SK-N-SH (cell line): ENCODE measurements at regions not wholly inside any gene's neighbourhood (a gene's known extent, or its start where the extent isn't known, plus 50 kb on each side); places are given as distances from the start of the nearest gene placed in this dataset.

ENCODE experiments used
- CTCF ChIA-PET: fragments of 300-600, 350-600 bp; formaldehyde crosslinking; extraction: SDS; loops from one replicate; lab custom pipeline; 2021; lab: Yijun Ruan, JAX
- POLR2A ChIA-PET: fragments of 350-600 bp; sonication (Branson Sonifier 250); formaldehyde crosslinking; extraction: SDS; loops from one replicate; lab custom pipeline; 2020; ENCODE audit warnings: antibody characterized with exemption, inconsistent platforms; lab: Yijun Ruan, JAX
- DNase-seq: peaks from one replicate; pipeline ENCODE4 v3.0.0; 2012
- H2AFZ ChIP-seq: fragments of 200-600 bp; sonication (generic); 2 replicates; pipeline ENCODE4 v1.8.1; 2016; ENCODE audit warnings: antibody characterized with exemption, mild to moderate bottlenecking, low read depth
- H3F3A ChIP-seq: fragments of 200-600 bp; sonication (generic); replicated peaks from 2 replicates; pipeline ENCODE3; 2016; ENCODE audit warnings: antibody characterized with exemption, mild to moderate bottlenecking; ENCODE audit not compliant: insufficient read depth
- H3K27ac ChIP-seq, 2 experiments: fragments of 200-500 bp in 1 of 2; fragments of 200-600 bp in 1 of 2; sonication (Bioruptor generic) in 1 of 2; sonication (generic), shearing (Covaris generic) in 1 of 2; 2 replicates each; pipeline versions ENCODE4 v1.5.1 to v1.6.1; 2014 to 2016; ENCODE audit warnings: low read depth in 2 of 2, inconsistent platforms in 1 of 2, low read length in 1 of 2, mild to moderate bottlenecking in 1 of 2, mixed read lengths in 1 of 2
- H3K27me3 ChIP-seq: fragments of 200-600 bp; sonication (generic), shearing (Covaris generic); 2 replicates; pipeline ENCODE4 v1.6.1; 2016; ENCODE audit warnings: mixed run types; ENCODE audit not compliant: insufficient read depth
- H3K36me3 ChIP-seq, 2 experiments: fragments of 200-500 bp in 1 of 2; fragments of 200-600 bp in 1 of 2; sonication (Bioruptor generic) in 1 of 2; sonication (generic) in 1 of 2; replicated peaks in 1 of 2; 2 replicates each; pipeline versions ENCODE3 to v1.5.1; 2014 to 2016; ENCODE audit warnings: low read length in 1 of 2, mild to moderate bottlenecking in 1 of 2; ENCODE audit not compliant: insufficient read depth in 2 of 2, control insufficient read depth in 1 of 2
- H3K4me1 ChIP-seq, 2 experiments: fragments of 200-500 bp in 1 of 2; fragments of 200-600 bp in 1 of 2; sonication (Bioruptor generic) in 1 of 2; sonication (generic), shearing (Covaris generic) in 1 of 2; 2 replicates each; pipeline versions ENCODE4 v1.5.1 to v1.6.1; 2014 to 2016; ENCODE audit warnings: low read depth in 1 of 2, low read length in 1 of 2, mixed run types in 1 of 2; ENCODE audit not compliant: insufficient read depth in 2 of 2, control insufficient read depth in 1 of 2
- H3K4me2 ChIP-seq: fragments of 200-600 bp; sonication (generic), shearing (Covaris generic); 2 replicates; pipeline ENCODE4 v1.6.1; 2017; ENCODE audit warnings: mixed run types
- H3K4me3 ChIP-seq, 2 experiments: fragments of 200-500 bp in 1 of 2; fragments of 200-600 bp in 1 of 2; sonication (Bioruptor generic) in 1 of 2; sonication (generic), shearing (Covaris generic) in 1 of 2; 2 replicates each; pipeline versions ENCODE4 v1.5.1 to v1.8.1; 2014 to 2016; ENCODE audit warnings: low read depth in 2 of 2, inconsistent platforms in 1 of 2, low read length in 1 of 2, mild to moderate bottlenecking in 1 of 2, mixed read lengths in 1 of 2, moderate library complexity in 1 of 2
- H3K79me2 ChIP-seq: fragments of 200-600 bp; sonication (generic); 2 replicates; pipeline ENCODE4 v1.8.1; 2017; ENCODE audit warnings: mild to moderate bottlenecking; ENCODE audit not compliant: insufficient read depth
- H3K9ac ChIP-seq: fragments of 200-600 bp; sonication (generic); 2 replicates; pipeline ENCODE4 v1.6.1; 2017; ENCODE audit warnings: mixed run types
- H3K9me2 ChIP-seq: fragments of 200-600 bp; sonication (generic); 2 replicates; pipeline ENCODE4 v1.6.1; 2017; ENCODE audit warnings: mixed run types
- H3K9me3 ChIP-seq: fragments of 200-600 bp; sonication (generic); 2 replicates; pipeline ENCODE4 v1.6.1; 2017; ENCODE audit warnings: mixed run types, mild to moderate bottlenecking, moderate library complexity
- H4K20me1 ChIP-seq: fragments of 200-600 bp; sonication (generic); 2 replicates; pipeline ENCODE4 v1.6.1; 2017; ENCODE audit warnings: mild to moderate bottlenecking, mixed run types; ENCODE audit not compliant: insufficient read depth
- CHD2 ChIP-seq: fragments of 150-350 bp; IDR thresholded peaks from 2 replicates; pipeline ENCODE4 v1.6.1; 2018; ENCODE audit warnings: low read length; ENCODE audit not compliant: partially characterized antibody
- CTCF ChIP-seq: fragments of 200-600 bp; sonication (generic); IDR thresholded peaks from 2 replicates; pipeline ENCODE4 v1.6.1; 2017; ENCODE audit warnings: antibody characterized with exemption, mild to moderate bottlenecking, moderate library complexity
- EP300 ChIP-seq, 2 experiments: IDR thresholded peaks; 2 replicates each; pipeline versions ENCODE4 v1.4.0 to v1.6.1; 2012; ENCODE audit warnings: borderline replicate concordance in 1 of 2, low read depth in 1 of 2, low read length in 1 of 2
- GABPA ChIP-seq: IDR thresholded peaks from 2 replicates; pipeline ENCODE4 v1.4.0; 2012; ENCODE audit warnings: low read depth, mild to moderate bottlenecking
- GATA2 ChIP-seq: sonication (generic); formaldehyde crosslinking; IDR thresholded peaks from 2 replicates; pipeline ENCODE4 v1.5.0; 2020; ENCODE audit warnings: mild to moderate bottlenecking, missing genetic modification reagents
- IRF3 ChIP-seq: fragments of 150-350 bp; IDR thresholded peaks from 2 replicates; pipeline ENCODE4 v1.6.1; 2016; ENCODE audit warnings: mild to moderate bottlenecking, low read depth, low read length
- MAX ChIP-seq: IDR thresholded peaks from 2 replicates; pipeline ENCODE4 v1.4.0; 2012; ENCODE audit warnings: low read depth
- MXI1 ChIP-seq: IDR thresholded peaks from 2 replicates; pipeline ENCODE4 v1.6.1; 2012; ENCODE audit warnings: mild to moderate bottlenecking, low read depth, low read length, improper control_type of control experiment
- NRF1 ChIP-seq: IDR thresholded peaks from 2 replicates; pipeline ENCODE4 v1.6.1; 2012; ENCODE audit warnings: low read depth, mild to moderate bottlenecking, low read length
- POLR2AphosphoS5 ChIP-seq: IDR thresholded peaks from 2 replicates; pipeline ENCODE4 v1.6.1; 2012; ENCODE audit warnings: low read depth, low read length
- RFX5 ChIP-seq: IDR thresholded peaks from 2 replicates; pipeline ENCODE4 v1.6.1; 2012; ENCODE audit warnings: mild to moderate bottlenecking, improper control_type of control experiment, low read length
- RXRA ChIP-seq: IDR thresholded peaks from 2 replicates; pipeline ENCODE4 v1.4.0; 2012; ENCODE audit warnings: low read depth, mild to moderate bottlenecking, borderline replicate concordance
- TAF1 ChIP-seq: IDR thresholded peaks from 2 replicates; pipeline ENCODE4 v1.6.1; 2012; ENCODE audit warnings: low read depth, mild to moderate bottlenecking, low read length, moderate library complexity, borderline replicate concordance
- TCF12 ChIP-seq: IDR thresholded peaks from 2 replicates; pipeline ENCODE4 v1.4.0; 2012
- TEAD4 ChIP-seq: IDR thresholded peaks from 2 replicates; pipeline ENCODE4 v1.4.0; 2012; ENCODE audit warnings: mild to moderate bottlenecking, borderline replicate concordance; ENCODE audit not compliant: insufficient read depth
- USF1 ChIP-seq: IDR thresholded peaks from 2 replicates; pipeline ENCODE4 v1.4.0; 2012; ENCODE audit warnings: low read depth, borderline replicate concordance
- USF2 ChIP-seq: fragments of 150-350 bp; IDR thresholded peaks from 2 replicates; pipeline ENCODE4 v1.6.1; 2017; ENCODE audit warnings: antibody characterized with exemption, low read length, low read depth, borderline replicate concordance
- WGBS: methylation state at CpG from one replicate; pipeline ENCODE4 v1.1.6; 2017; ENCODE audit warnings: low lambda C conversion rate; 5-methylcytosine and 5-hydroxymethylcytosine counted together

- POLR2A ChIA-PET: no interaction called here
- Histone ChIP-seq H3K9me3 (no peaks in the 10 kb centered on the region), H3K9ac (no peak overlapping the region), H4K20me1 (no peaks in the 10 kb centered on the region), H3K36me3 (no peaks in the 10 kb centered on the region), H3K4me1 (peaks cover 28 to 35% of the 10 kb centered on the region in 2 experiments), H3K9me2 (no peaks in the 10 kb centered on the region), H2AFZ (no peak overlapping the region), H3K79me2 (no peaks in the 10 kb centered on the region), H3K27me3 (no peaks in the 10 kb centered on the region), H3K27ac (no peak overlapping the region; a peak in 1 of 4 replicates), H3K4me2 (no peak overlapping the region), H3K4me3 (no peak overlapping the region), H3F3A (peaks cover 6% of the 10 kb centered on the region)
- CTCF ChIA-PET: interaction anchor here (0.6 to 1.9 kb wide), 2 partner anchors 21 to 832 kb away, joined by 3 to 5 read pairs; no protein-coding TSS in a partner anchor
- TF ChIP-seq POLR2AphosphoS5: no peak
- TF ChIP-seq RXRA: no peak
- no peak for TF ChIP-seq GABPA
- TF ChIP-seq NRF1: no peak
- TF ChIP-seq CHD2: no peak
- no peak for TF ChIP-seq EP300 (IDR thresholded peaks at IDR 0.05; ENCODE audit: borderline replicate concordance in 1 of 2, low read depth in 1 of 2, low read length in 1 of 2)
- TF ChIP-seq USF1: no peak
- TF ChIP-seq TAF1: no peak
- no peak for TF ChIP-seq MAX
- no peak for TF ChIP-seq USF2
- TF ChIP-seq CTCF: no peak
- no peak for TF ChIP-seq MXI1
- TF ChIP-seq IRF3: no peak
- TF ChIP-seq GATA2: no peak
- TF ChIP-seq TCF12: no peak
- no peak for TF ChIP-seq TEAD4
- TF ChIP-seq RFX5: no peak
- DNase-seq: no peak
- WGBS: 87% methylated on average over 2 of the region's 2 CpGs
Measured at GRCh38 chr2:12175323-12175722, 428.9 kb downstream of the LPIN1 start.
